Forelimb muscle (tissue), 1 donor: ENCODE measurements at regions not wholly inside any gene's neighbourhood (a gene's known extent, or its start where the extent isn't known, plus 50 kb on each side); places are given as distances from the start of the nearest gene placed in this dataset.

Experiments
- DNase-seq: peaks from one replicate; pipeline ENCODE4 v3.0.0-alpha.2; 2013; ENCODE audit warnings: low read depth

GRCh38 chr2:167900435-167901114 is 346.8 kb downstream of the STK39 start:
- DNase-seq: no peak

GRCh38 chr2:167898340-167898739 is 349.1 kb downstream of the STK39 start:
- no peak for DNase-seq

- no peak for DNase-seq
Observed at GRCh38 chr2:167891841-167892240, 355.6 kb downstream of the STK39 start.

- DNase-seq: no peak
Observed at GRCh38 chr2:167890739-167891138, 356.7 kb downstream of the STK39 start.

GRCh38 chr2:167880415-167880814 is 367.0 kb downstream of the STK39 start:
- no peak for DNase-seq

GRCh38 chr2:167875529-167875928 is 371.9 kb downstream of the STK39 start:
- no peak for DNase-seq

GRCh38 chr2:167874812-167875211 is 372.6 kb downstream of the STK39 start:
- no peak for DNase-seq

GRCh38 chr2:167871286-167871685 is 376.1 kb downstream of the STK39 start:
- DNase-seq: no peak

- no peak for DNase-seq
Observed at GRCh38 chr2:167869200-167869599, 378.2 kb downstream of the STK39 start.

- no peak for DNase-seq
Observed at GRCh38 chr2:167863377-167863776, 384.0 kb downstream of the STK39 start.

- no peak for DNase-seq
Observed at GRCh38 chr2:167862782-167863181, 384.6 kb downstream of the STK39 start.

- DNase-seq: no peak
Observed at GRCh38 chr2:167862296-167862695, 385.1 kb downstream of the STK39 start.

- DNase-seq: no peak
Observed at GRCh38 chr2:167861574-167862193, 385.7 kb downstream of the STK39 start.

GRCh38 chr2:167860082-167860481 is 387.3 kb downstream of the STK39 start:
- no peak for DNase-seq

GRCh38 chr2:167859676-167860075 is 387.7 kb downstream of the STK39 start:
- DNase-seq: no peak

GRCh38 chr2:167858086-167858485 is 389.3 kb downstream of the STK39 start:
- no peak for DNase-seq

GRCh38 chr2:167857416-167857815 is 390.0 kb downstream of the STK39 start:
- no peak for DNase-seq

GRCh38 chr2:167856190-167856589 is 391.2 kb downstream of the STK39 start:
- DNase-seq: no peak

- DNase-seq: no peak
Observed at GRCh38 chr2:167855211-167855610, 392.2 kb downstream of the STK39 start.

GRCh38 chr2:167853717-167854116 is 393.7 kb downstream of the STK39 start:
- no peak for DNase-seq

GRCh38 chr2:167851876-167852275 is 395.5 kb downstream of the STK39 start:
- DNase-seq: no peak

- no peak for DNase-seq
Observed at GRCh38 chr2:167851323-167851860, 396.0 kb downstream of the STK39 start.
